Pancreas (tissue), 10 donors: ENCODE measurements at regions not wholly inside any gene's neighbourhood (a gene's known extent, or its start where the extent isn't known, plus 50 kb on each side); places are given as distances from the start of the nearest gene placed in this dataset.

ENCODE experiments used
- ATAC-seq, 4 donors: fragments of 200-7000 bp; cut with Tn5 transposase; one replicate each; pipeline versions ENCODE4 v1.8.0 to v1.9.1; 2020; ENCODE audit warnings: mild to moderate bottlenecking in 4 of 4, moderate library complexity in 4 of 4
- DNase-seq, 6 donors: peaks; one replicate each; pipeline ENCODE4 v3.0.0-alpha.2; 2020
- FAIRE-seq: peaks from 2 replicates; lab custom pipeline; 2012; peaks lifted over from hg19 to GRCh38; lab: Jason Lieb, UNC
- H3K27ac ChIP-seq, 4 donors: fragments of 200-600 bp; sonication (generic); 1 replicate in 3 of 4; 2 replicates in 1 of 4; pipeline versions ENCODE4 v1.5.0 to v1.8.0; 2020
- H3K27me3 ChIP-seq, 4 donors: fragments of 200-600 bp; one replicate each; pipeline ENCODE4 v1.8.0; 2021
- H3K36me3 ChIP-seq, 3 donors: fragments of 200-600 bp; sonication (generic) in 1 of 3; one replicate each; pipeline versions ENCODE4 v1.5.0 to v1.8.0; 2020 to 2021
- H3K4me1 ChIP-seq, 3 donors: fragments of 200-600 bp; one replicate each; pipeline ENCODE4 v1.8.0; 2021
- H3K4me3 ChIP-seq, 4 donors: fragments of 200-600 bp; sonication (generic) in 2 of 4; one replicate each; pipeline versions ENCODE4 v1.5.0 to v1.8.0; 2020 to 2021
- H3K9me3 ChIP-seq, 4 donors: fragments of 200-600 bp; one replicate each; pipeline ENCODE4 v1.8.0; 2021
- WGBS, 2 donors: extraction: QIAGEN DNeasy Blood & Tissue Kit; methylation state at CpG; one replicate each; pipeline ENCODE4 v1.1.7; 2013; 5-methylcytosine and 5-hydroxymethylcytosine counted together
- intact Hi-C, 3 donors: fragments of 100-400 bp; cut with DNase I; formaldehyde crosslinking; loops; one replicate each; pipeline versions ENCODE4 v1.11.1 to v1.14.2; 2022
- TF ChIP-seq, protein P1 (sequence below), 4 donors: fragments of 200-600 bp; sonication (generic) in 3 of 4; IDR thresholded peaks; one replicate each; pipeline versions ENCODE4 v1.5.0 to v1.8.0; 2021; ENCODE audit warnings: antibody characterized with exemption in 4 of 4
- donor health status: healthy with polysubstance abuse.
- donor health status: DM: no; HTN: no; CAD: no; lungs with moderate emphysema.
- donor health status: DM: no; HTN: no; CAD: no.
- donor health status: control.
- donor health status: control.
- donor health status: Bipolar disorder and iron deficiency.
- donor health status: DM: yes; HTN: yes; CAD: no.
- donor health status: DM: no; HTN: no; CAD: no.
- donor health status: DM: no; HTN: no; CAD: no.
- donor health status: DM: yes; HTN: yes; CAD: no.

DNA sequence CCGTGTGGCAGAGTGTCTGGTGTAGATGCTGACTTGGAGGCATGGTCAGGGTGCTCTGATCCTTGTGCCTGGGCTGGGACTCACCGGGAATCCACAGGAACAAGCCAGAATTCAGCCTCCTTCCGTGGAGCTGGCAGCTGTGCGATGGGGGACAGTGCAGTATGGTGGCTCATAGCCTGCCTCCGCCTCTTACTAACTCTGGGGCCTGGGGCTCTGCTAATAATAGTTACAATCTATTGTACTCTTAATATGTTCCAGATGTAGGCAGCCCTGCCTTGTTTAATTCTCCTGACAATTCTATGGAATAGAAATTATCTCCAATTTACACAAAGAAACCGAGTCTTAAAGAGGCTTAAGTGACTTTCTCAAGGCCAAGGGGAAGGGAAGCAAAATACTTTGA, 77.6 kb downstream of the PCDH1 start:
- intact Hi-C loops, result no loop called here
- H3K4me1 ChIP-seq, result no peaks in the 10 kb centered on the region
- H3K27me3 ChIP-seq, result no peaks in the 10 kb centered on the region
- TF ChIP-seq, protein P1, sequence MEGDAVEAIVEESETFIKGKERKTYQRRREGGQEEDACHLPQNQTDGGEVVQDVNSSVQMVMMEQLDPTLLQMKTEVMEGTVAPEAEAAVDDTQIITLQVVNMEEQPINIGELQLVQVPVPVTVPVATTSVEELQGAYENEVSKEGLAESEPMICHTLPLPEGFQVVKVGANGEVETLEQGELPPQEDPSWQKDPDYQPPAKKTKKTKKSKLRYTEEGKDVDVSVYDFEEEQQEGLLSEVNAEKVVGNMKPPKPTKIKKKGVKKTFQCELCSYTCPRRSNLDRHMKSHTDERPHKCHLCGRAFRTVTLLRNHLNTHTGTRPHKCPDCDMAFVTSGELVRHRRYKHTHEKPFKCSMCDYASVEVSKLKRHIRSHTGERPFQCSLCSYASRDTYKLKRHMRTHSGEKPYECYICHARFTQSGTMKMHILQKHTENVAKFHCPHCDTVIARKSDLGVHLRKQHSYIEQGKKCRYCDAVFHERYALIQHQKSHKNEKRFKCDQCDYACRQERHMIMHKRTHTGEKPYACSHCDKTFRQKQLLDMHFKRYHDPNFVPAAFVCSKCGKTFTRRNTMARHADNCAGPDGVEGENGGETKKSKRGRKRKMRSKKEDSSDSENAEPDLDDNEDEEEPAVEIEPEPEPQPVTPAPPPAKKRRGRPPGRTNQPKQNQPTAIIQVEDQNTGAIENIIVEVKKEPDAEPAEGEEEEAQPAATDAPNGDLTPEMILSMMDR (IDR thresholded peaks at IDR 0.05), result no peak
- ATAC-seq, result no peak
- 79 to 80% methylated on average over 6 of the region's 6 CpGs for WGBS, 2 donors
- H3K9me3 ChIP-seq, result no peaks in the 10 kb centered on the region
- H3K36me3 ChIP-seq, result no peaks in the 10 kb centered on the region
- H3K27ac ChIP-seq, result no peak overlapping the region
- no peak for FAIRE-seq
- H3K4me3 ChIP-seq, result no peak overlapping the region
- no peak for DNase-seq

- intact Hi-C loops, result no loop called here
- no peaks in the 10 kb centered on the region for H3K9me3 ChIP-seq
- no peak for FAIRE-seq
Measured at GRCh38 chr5:141799507-141800167, 78.6 kb downstream of the PCDH1 start.

DNA sequence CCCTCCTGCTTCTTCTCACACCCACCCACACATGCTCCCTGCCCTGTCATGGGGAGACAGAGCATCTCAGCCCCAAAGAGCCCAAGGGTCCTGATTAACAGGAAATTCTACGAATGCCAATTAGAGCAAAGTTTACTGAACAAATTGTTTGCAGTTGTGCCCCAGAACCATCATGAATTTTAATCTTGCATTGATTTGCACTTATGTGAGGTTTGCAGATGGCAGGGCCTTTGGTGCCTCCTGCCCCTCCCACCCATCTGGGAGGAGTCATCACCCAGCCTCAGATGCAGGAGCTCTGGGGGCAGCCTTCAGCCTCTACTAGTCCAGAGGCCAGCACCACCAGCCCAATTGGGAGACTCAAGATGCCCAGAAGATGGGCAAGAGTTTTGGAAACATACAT, 80.8 kb downstream of the PCDH1 start:
- Histone ChIP-seq H3K4me3 (no peak overlapping the region), H3K27ac (no peak overlapping the region), H3K4me1 (no peaks in the 10 kb centered on the region), H3K27me3 (no peaks in the 10 kb centered on the region), H3K9me3 (no peaks in the 10 kb centered on the region), H3K36me3 (no peaks in the 10 kb centered on the region)
- DNase-seq, result no peak
- ATAC-seq, result no peak
- FAIRE-seq, result no peak
- intact Hi-C loops, result no loop called here
- TF ChIP-seq, protein P1 (IDR thresholded peaks at IDR 0.05), result no peak
- WGBS, 2 donors, result 0% methylated on average over 1 of the region's 1 CpG

More at GRCh38 chr5:141799507-141800167, 78.6 kb downstream of the PCDH1 start:
- no peak for ATAC-seq
- Histone ChIP-seq H3K27ac (no peak overlapping the region), H3K36me3 (no peaks in the 10 kb centered on the region), H3K27me3 (no peaks in the 10 kb centered on the region), H3K4me3 (no peak overlapping the region), H3K4me1 (no peaks in the 10 kb centered on the region)
- TF ChIP-seq, protein P1 (IDR thresholded peaks at IDR 0.05), result no peak
- WGBS, 2 donors, result 47 to 56% methylated on average over 7 of the region's 7 CpGs
- DNase-seq, result no peak

- Histone ChIP-seq H3K27ac (no peak overlapping the region), H3K27me3 (no peaks in the 10 kb centered on the region), H3K4me1 (no peaks in the 10 kb centered on the region), H3K9me3 (no peaks in the 10 kb centered on the region), H3K4me3 (no peak overlapping the region), H3K36me3 (no peaks in the 10 kb centered on the region)
- DNase-seq (no peak), FAIRE-seq (no peak), ATAC-seq (no peak)
- 86 to 87% methylated on average over 5 of the region's 5 CpGs for WGBS, 2 donors
- intact Hi-C loops, result no loop called here
- TF ChIP-seq, protein P1 (IDR thresholded peaks at IDR 0.05), result no peak
Measured at GRCh38 chr5:141795421-141795820, 82.8 kb downstream of the PCDH1 start.

- Histone ChIP-seq H3K27me3 (no peaks in the 10 kb centered on the region), H3K4me3 (no peak overlapping the region), H3K4me1 (no peaks in the 10 kb centered on the region), H3K9me3 (no peaks in the 10 kb centered on the region), H3K36me3 (no peaks in the 10 kb centered on the region), H3K27ac (no peak overlapping the region)
- WGBS, 2 donors, result 64 to 69% methylated on average over 4 of the region's 4 CpGs
- no peak for FAIRE-seq
- ATAC-seq, result no peak
- no peak for DNase-seq
- intact Hi-C loops, result no loop called here
- TF ChIP-seq, protein P1 (IDR thresholded peaks at IDR 0.05), result no peak
Measured at GRCh38 chr5:141793881-141794280, 84.3 kb downstream of the PCDH1 start.
